RPMI7951 (cell line): ENCODE measurements at regions not wholly inside any gene's neighbourhood (a gene's known extent, or its start where the extent isn't known, plus 50 kb on each side); places are given as distances from the start of the nearest gene placed in this dataset.
"Not testable (repeated sequence)": the region's sequence is repeated elsewhere in the genome, so short reads cannot be mapped to it uniquely, and the experiment has no call there.

Source experiments
- DNase-seq: peaks from one replicate; pipeline ENCODE4 v3.0.0-alpha.2; 2012; ENCODE audit warnings: low read depth

- not testable (repeated sequence) for DNase-seq
Observed at GRCh38 chr12:54105809-54106208, 52.2 kb downstream of the HOXC4 start.

- not testable (repeated sequence) for DNase-seq
Observed at GRCh38 chr12:54106252-54106651, 52.6 kb downstream of the HOXC4 start.

DNA sequence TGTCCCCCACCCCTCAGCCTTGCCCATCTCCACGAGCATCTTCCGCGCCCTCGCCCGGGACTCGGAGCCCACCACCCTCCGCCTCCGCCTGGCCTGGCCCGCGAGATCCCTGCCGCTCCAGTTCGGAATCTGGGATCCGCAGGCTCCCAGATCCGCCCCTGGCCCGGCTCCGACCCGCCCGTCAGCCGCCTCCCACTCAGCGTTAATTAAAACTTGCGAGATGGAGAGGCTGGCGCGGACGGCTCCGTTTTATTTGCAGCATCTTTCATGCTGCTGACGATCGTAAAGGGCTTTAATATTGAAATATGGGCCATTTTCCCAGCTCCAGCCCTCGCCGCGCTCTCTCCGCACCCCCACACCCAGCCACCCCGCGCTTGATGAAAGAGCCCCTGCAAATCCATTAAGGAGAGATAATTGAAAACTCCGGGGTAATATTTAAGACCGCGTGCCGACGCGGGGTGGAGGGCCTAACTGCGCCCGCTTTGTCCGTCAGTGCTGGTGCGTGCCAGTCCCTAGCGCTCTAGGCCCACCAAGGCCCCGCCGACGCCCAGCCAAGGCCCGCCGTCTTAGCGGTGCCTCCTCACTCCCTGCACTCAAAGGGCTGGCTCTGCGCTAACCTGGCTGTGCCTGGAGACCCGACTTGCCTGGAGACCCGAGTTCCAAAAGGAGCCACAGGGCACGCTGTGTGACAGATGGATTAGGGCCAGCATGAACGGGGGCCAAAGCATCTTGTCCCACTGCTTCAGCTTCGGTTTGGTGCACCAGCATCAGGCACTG is 53.4 kb downstream of the HOXC4 start:
- DNase-seq = not testable (repeated sequence)

DNA sequence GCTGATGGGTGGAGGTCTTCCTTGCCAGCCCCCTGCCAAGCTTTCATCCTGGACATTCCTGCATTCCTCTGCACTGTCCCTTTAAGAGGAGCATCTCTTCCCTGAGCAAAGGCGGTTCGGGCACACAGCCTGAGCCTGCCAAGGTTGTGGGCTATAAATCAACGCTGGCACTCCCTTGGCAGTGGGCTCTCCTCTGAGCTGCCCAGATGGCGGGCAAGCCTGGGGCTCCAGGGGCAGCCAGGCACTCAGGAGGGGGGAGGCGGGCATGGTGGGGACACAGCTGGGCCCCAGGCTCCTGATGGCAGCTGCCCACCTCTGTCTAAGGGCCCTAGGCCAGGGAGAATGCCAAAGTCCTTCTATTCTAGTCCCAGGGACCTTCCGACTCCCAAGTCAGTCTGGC is 58.7 kb downstream of the HOXC4 start:
- DNase-seq = not testable (repeated sequence)

GRCh38 chr12:54116055-54116454 is 62.4 kb downstream of the HOXC4 start:
- not testable (repeated sequence) for DNase-seq

DNA sequence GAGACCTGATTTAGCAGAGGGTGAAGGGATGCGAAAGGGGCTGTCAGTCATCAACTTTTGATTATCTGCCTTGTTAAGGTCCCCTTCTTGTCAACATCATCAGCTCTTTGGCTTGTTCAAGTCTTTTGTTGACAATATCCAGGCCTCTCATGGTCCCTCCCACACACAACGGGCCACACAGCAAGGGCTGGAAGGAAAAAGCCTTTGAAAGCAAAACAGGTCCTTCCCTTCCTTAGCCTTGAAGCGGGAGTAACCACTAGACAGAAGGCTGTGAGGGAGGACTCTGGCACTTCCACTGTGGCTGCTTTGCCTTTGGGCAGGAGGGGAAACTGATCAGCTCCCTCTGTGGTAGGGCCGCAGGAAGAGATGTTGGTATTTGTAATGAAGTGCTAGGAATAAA is 63.8 kb downstream of the HOXC4 start:
- DNase-seq = not testable (repeated sequence)

DNA sequence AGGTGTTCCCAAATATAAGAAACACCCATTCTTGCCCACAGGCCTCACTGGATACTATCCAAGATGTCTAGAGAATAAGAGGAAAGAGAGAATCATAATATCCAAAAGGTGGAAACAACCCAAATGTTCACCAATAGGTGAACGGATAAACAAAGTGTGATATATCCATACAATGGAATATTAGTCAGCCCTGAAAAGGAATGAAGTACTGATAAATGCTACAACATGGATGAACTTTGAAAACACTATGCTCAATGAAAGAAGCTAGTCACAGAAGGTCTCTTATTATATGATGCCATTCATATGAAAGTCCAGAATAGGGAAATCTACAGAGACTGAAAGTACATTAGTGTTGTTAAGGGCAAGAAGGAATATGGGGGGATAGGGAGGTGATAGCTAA is 65.4 kb downstream of the HOXC4 start:
- not testable (repeated sequence) for DNase-seq

DNA sequence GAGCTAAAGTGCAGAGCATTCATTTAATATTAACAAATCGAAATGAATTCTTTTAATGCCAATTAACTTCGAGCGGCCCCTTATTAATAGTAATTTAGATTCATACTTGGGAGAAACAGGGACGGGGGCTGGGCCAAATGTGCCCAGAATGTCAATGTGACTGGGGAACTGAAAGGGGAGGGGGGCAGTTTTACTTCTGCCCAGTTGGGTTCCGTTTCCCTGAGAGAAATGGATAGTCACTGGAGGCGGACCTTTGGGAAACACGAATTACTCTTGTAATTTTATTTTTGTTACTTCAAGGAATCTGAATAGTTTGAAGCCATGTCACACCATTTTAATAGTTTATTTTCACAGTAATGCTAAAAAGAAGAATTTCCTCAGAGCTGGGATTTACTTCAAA is 64.8 kb downstream of the SMUG1 start:
- not testable (repeated sequence) for DNase-seq

GRCh38 chr12:54125708-54126028 is 63.1 kb downstream of the SMUG1 start:
- not testable (repeated sequence) for DNase-seq

DNA sequence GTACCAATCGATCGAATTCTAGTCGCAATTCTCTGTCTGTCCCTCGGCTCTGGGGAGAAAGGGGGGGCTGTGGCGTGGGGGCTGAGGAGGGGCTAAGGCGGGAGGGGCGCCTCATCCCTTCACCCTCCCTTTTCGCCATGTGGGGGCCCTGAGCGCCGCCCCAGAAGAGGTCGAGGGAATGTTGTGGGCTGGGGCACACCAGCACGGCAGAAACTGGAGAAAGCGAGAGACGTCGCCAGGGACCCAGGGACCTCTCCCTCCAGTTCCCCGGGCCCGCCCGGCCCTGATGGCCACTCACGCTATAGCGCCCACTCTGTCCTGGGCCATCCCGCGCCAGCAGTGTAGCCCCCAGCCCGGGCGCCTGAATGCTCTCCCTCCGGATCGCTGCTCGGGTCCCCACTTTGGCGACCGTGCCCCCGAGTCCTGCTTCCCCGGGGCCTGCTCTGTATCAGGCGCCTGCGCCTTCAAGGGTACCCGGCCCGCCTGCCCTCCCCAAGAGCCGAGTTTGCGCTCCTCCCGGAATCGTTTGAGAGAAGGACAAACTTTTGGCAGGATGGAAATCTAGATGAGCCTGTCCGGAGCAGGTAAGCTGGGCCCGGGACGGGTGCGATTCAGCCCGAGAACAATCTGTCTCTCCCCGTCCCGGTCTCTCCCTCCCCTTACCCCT is 62.6 kb downstream of the SMUG1 start:
- DNase-seq = peak; percentile 41

DNA sequence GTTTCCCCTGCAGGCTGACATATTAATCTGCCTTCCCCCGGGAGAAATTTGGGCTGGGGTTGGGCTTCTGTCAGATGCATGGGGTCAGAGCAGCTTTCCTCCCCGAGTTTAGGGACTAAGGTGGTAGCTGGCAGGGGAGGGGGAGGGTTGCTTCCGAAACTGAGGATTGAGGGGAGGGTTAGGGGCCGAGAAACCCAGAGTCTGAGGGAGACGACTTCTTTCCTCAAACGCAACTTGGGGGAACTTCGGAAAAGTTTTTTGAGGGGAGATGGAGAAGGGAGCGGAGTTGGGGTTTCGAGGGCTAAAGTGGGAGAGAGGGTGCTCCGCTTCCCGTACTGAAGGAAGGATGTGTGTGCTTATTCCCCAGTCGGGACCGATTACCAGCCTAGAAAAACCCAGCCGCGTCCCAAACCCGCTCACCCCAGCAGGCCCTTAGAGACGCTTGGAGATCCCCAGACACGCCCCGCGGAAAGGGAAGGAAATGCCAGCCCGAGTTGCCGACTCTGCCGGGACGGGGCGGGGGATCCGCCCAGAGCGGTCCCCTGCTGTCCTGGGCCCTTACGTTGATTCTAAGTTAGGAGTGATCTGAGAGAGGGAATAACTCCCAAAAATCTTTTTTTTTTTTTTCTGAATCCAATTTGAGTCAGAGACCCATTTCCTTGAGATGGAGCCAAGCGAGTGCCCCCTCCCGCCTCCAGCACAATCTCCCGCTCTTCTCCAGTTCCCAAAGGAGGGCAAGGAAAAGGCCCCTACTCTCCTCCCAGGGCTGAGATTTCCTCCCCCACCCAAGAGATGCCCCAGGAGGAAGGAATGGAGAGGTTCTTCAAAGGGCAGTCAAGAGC is 61.9 kb downstream of the SMUG1 start:
- peak; percentile 67 for DNase-seq

DNA sequence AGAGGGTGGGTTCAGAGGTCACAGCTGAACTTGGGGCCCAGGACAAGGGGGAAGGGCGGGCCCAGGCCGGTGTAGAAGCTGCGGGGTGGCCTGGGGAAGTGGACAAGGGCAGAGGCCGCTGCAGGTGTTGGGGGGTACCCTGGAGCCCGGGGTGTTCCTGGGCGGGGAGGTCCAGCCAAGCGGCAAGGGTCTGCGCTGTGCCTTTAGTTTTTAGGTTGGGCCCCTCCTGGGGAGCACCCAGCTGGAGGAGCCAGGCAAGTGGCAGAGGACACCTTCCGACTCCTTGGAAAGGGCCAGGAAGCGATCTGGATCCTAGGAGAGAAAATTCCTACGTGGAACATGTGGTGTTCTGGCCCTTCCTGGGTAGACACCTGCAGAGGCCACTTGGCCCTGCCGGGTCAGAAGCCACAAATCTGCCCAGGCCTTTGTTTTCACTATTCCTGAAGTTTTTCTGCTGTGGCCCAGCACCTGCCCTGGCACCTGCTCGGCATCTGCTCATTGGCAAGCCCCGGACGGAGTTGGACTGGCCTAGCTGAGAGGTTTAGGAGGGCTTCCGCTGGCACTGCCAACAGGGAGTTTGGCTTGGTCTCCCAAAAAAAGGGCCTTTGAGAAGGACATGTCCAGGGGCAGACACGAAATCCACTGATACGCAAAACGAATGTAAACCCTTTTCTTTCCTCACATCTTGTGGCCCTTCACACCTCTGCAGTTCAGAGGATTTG is 61.1 kb downstream of the SMUG1 start:
- no peak for DNase-seq

DNA sequence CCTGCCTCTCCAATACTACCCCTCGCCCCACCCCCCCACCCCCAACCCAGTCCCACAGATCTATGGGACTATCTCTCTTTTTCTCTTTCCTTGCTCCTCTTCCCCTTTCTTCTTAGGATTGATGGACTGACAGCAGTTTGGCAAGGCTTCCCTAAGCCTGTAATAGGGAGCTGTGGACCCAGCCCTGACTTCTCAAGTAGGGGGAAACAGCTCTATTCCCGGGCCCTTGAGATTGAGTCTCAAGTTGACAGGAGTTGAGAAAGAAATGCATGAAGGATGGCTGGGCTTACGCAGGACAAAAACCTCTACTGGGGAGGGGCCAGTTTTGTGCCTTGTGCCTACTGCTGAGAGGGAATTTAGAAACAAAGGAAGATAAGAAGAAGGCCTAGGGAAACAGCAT is 60.4 kb downstream of the SMUG1 start:
- DNase-seq = no peak

DNA sequence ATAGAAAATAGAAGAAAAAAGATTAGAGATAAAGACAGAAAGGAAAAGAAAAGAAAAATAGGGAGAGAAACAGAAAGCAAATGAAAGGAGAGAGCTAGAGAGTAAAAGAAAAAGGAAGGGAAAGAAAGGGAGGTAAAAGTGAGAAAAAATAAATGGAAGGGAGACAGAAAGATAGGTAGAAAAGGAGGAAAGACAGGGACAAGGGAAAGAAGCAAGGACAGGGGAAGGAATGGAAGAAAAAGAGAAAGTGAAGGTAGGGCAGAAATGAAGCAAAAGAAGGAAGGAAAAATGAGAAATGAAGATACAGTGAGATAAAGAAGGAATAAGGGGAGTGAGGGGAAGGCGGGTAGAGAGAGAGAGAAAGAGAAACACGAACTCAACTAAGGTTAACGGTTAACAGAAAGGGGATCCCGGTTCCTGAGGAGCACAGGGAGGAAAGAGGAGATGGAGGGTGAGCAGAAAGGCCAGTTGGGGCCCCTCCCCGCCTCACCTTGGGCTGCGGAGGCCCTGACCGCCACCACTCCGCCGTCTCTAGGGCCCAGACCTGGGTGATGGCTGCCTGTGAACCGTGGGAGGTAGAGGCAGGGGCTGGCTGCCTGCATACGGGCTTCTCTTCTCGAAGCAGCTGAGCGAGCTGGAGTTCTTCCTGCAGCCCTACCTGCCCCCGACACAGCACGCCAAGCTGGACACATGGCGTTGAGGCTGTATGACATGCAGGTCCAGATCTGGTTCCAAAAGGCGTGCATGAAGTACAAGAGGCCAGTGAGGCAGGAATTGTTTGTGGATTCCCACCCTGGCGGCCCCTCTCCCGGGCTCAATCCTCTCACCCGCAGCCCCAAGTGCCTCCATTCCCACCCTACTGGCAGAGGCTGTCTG is 59.5 kb downstream of the SMUG1 start:
- DNase-seq = no peak
